ENCODE measurements at regions not wholly inside any gene's neighbourhood (a gene's known extent, or its start where the extent isn't known, plus 50 kb on each side); places are given as distances from the start of the nearest gene placed in this dataset.

DNA sequence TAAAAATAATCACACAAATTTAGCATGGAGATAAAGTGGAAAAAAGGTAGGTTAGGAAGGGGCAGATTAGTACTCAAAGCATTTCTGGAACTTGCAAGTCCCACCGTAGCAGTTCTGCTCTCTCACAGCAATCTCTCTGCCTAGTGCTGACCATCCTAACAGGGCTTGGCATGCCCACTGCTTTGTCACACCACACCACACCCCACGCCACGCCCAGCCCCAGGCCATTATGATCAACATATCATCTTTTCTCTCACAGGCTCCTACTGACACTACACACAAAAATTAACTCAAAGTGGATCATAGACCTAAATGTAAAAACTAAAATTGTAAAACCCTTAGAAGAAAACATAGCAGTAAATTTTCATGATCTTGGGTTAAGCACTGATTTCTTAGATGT is 273.7 kb downstream of the DAD1 start:
- Histone ChIP-seq H3K9me3 (replicated peaks in 1 of 2; ENCODE audit: control insufficient read depth in 1 of 2, insufficient read depth in 1 of 2, low read length in 2 of 2) (no peaks in the 10 kb centered on the region), H3K4me2 (replicated peaks; ENCODE audit: extremely low read depth, low read length, poor library complexity, severe bottlenecking) (no peak overlapping the region), H3K79me2 (ENCODE audit: insufficient read depth, low read length) (no peaks in the 10 kb centered on the region), H3K4me1 (ENCODE audit: control insufficient read depth in 1 of 2, insufficient read depth in 2 of 2, low read length in 2 of 2) (peaks cover 6 to 7% of the 10 kb centered on the region in 2 donors), H4K20me1 (ENCODE audit: insufficient read depth, low read length) (no peaks in the 10 kb centered on the region), H3K27me3 (ENCODE audit: control insufficient read depth in 2 of 2, insufficient read depth in 2 of 2, low read length in 2 of 2) (no peaks in the 10 kb centered on the region), H3K36me3 (replicated peaks in 1 of 2; ENCODE audit: control insufficient read depth in 1 of 2, insufficient read depth in 2 of 2, low read length in 2 of 2) (no peaks in the 10 kb centered on the region), H2AFZ (ENCODE audit: insufficient read depth, low read depth, low read length, poor library complexity, severe bottlenecking) (no peak overlapping the region), H3K4me3 (replicated peaks in 1 of 3; ENCODE audit: low read depth in 2 of 3, low read length in 3 of 3) (no peak overlapping the region), H3K27ac (ENCODE audit: low read depth in 1 of 2, low read length in 2 of 2) (no peak overlapping the region), H3K9ac (ENCODE audit: insufficient read depth, low read length, poor library complexity, severe bottlenecking) (no peak overlapping the region)
- H3K36me3 Mint-ChIP-seq = no peaks in the 10 kb centered on the region
- TF ChIP-seq CTCF (IDR thresholded peaks at IDR 0.05) = no peak
- no peak overlapping the region for H3K4me3 Mint-ChIP-seq
- intact Hi-C loops (cut with micrococcal nuclease) = loop anchor here (10.0 kb wide), 2 partner anchors 59 to 159 kb away; no protein-coding TSS in a partner anchor
- H3K27me3 Mint-ChIP-seq (ENCODE audit: low read depth in 3 of 3) = peaks cover 0 to 2% (median 0%) of the 10 kb centered on the region in 3 donors
- WGBS (ENCODE audit: insufficient coverage) = 83% methylated on average over 1 of the region's 3 CpGs
- DNase-seq = no peak
- no peak overlapping the region for H3K27ac Mint-ChIP-seq
- H3K4me1 Mint-ChIP-seq = peaks cover 10% of the 10 kb centered on the region
- no peaks in the 10 kb centered on the region for H3K9me3 Mint-ChIP-seq

DNA sequence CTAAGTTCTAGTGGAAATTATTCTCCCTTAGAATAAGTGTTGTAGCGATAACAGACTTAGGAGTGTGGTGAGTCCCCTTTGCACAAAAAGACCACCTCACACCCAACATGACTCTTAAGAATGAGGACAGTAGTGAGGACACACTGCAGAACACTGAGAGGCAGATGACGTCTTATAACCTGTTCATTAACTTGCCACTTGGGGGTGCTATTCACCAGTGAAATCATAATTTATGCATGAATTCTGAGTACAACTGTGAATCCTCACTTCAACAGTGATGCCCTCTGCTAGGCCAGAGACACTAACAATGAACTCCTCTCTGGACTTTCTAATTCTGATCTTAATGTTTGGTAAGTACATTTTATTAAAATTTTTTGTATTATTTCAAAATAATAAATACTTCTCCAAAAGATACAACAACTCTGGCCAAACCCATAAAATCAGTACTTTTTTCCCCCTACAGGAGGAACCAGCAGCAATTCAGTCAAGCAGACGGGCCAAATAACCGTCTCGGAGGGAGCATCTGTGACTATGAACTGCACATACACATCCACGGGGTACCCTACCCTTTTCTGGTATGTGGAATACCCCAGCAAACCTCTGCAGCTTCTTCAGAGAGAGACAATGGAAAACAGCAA is 274.7 kb downstream of the DAD1 start:
- Mint-ChIP-seq H3K9me3 (no peaks in the 10 kb centered on the region), H3K4me1 (peaks cover 10% of the 10 kb centered on the region), H3K4me3 (no peak overlapping the region), H3K36me3 (no peaks in the 10 kb centered on the region), H3K27ac (no peak overlapping the region), H3K27me3 (ENCODE audit: low read depth in 3 of 3) (peaks cover 0 to 2% (median 0%) of the 10 kb centered on the region in 3 donors)
- H2AFZ ChIP-seq (ENCODE audit: insufficient read depth, low read depth, low read length, poor library complexity, severe bottlenecking) = no peak overlapping the region
- H3K4me1 ChIP-seq (ENCODE audit: control insufficient read depth in 1 of 2, insufficient read depth in 2 of 2, low read length in 2 of 2) = peaks cover 6 to 7% of the 10 kb centered on the region in 2 donors
- no peaks in the 10 kb centered on the region for H3K36me3 ChIP-seq (replicated peaks in 1 of 2; ENCODE audit: control insufficient read depth in 1 of 2, insufficient read depth in 2 of 2, low read length in 2 of 2)
- intact Hi-C loops (cut with micrococcal nuclease) = loop anchor here (10.0 kb wide), 2 partner anchors 60 to 160 kb away; no protein-coding TSS in a partner anchor
- H3K4me2 ChIP-seq (replicated peaks; ENCODE audit: extremely low read depth, low read length, poor library complexity, severe bottlenecking) = no peak overlapping the region
- WGBS (ENCODE audit: insufficient coverage) = 80% methylated on average over 4 of the region's 6 CpGs
- no peak overlapping the region for H3K27ac ChIP-seq (ENCODE audit: low read depth in 1 of 2, low read length in 2 of 2)
- H3K9me3 ChIP-seq (replicated peaks in 1 of 2; ENCODE audit: control insufficient read depth in 1 of 2, insufficient read depth in 1 of 2, low read length in 2 of 2) = no peaks in the 10 kb centered on the region
- peak; percentile 26 to 50 (median 47) for DNase-seq
- H3K4me3 ChIP-seq (replicated peaks in 1 of 3; ENCODE audit: low read depth in 2 of 3, low read length in 3 of 3) = no peak overlapping the region
- H3K27me3 ChIP-seq (ENCODE audit: control insufficient read depth in 2 of 2, insufficient read depth in 2 of 2, low read length in 2 of 2) = no peaks in the 10 kb centered on the region
- peak; percentile 86 for TF ChIP-seq CTCF (IDR thresholded peaks at IDR 0.05)
- H4K20me1 ChIP-seq (ENCODE audit: insufficient read depth, low read length) = no peaks in the 10 kb centered on the region
- no peak overlapping the region for H3K9ac ChIP-seq (ENCODE audit: insufficient read depth, low read length, poor library complexity, severe bottlenecking)
- H3K79me2 ChIP-seq (ENCODE audit: insufficient read depth, low read length) = no peaks in the 10 kb centered on the region

Data from CD14-positive monocyte (primary cell).